A549 (cell line): ENCODE measurements at regions not wholly inside any gene's neighbourhood (a gene's known extent, or its start where the extent isn't known, plus 50 kb on each side); places are given as distances from the start of the nearest gene placed in this dataset.

Source experiments
- CBX8 ChIP-seq: fragments of 200-600 bp; sonication (generic); IDR thresholded peaks from 2 replicates; pipeline ENCODE4 v1.6.1; 2016
- CEBPB ChIP-seq, 2 experiments: fragments of >200 bp in 1 of 2; sonication (Bioruptor Twin) in 1 of 2; formaldehyde crosslinking in 1 of 2; IDR thresholded peaks; 2 replicates each; pipeline ENCODE4 v1.6.1; 2012 to 2016
- CTCF ChIP-seq: fragments of >200 bp; sonication (Bioruptor Twin); formaldehyde crosslinking; IDR thresholded peaks from 3 replicates; pipeline ENCODE4 v1.5.1; 2016
- EHMT2 ChIP-seq: fragments of 200-600 bp; sonication (generic); IDR thresholded peaks from 2 replicates; pipeline ENCODE4 v1.6.1; 2016; ENCODE audit warnings: antibody characterized with exemption, low read depth, mild to moderate bottlenecking, moderate library complexity
- EP300 ChIP-seq, 2 experiments: fragments of >200 bp; sonication (Bioruptor Twin); formaldehyde crosslinking; IDR thresholded peaks; 2 replicates in 1 of 2; 3 replicates in 1 of 2; pipeline ENCODE4 v1.6.1; 2016 to 2017
- JUNB ChIP-seq: fragments of >200 bp; sonication (Bioruptor Twin); formaldehyde crosslinking; IDR thresholded peaks from 2 replicates; pipeline ENCODE4 v1.6.1; 2016
- PBX3 ChIP-seq: IDR thresholded peaks from 2 replicates; pipeline ENCODE4 v1.6.1; 2012
- POLR2A ChIP-seq: IDR thresholded peaks from 2 replicates; pipeline ENCODE4 v1.6.1; 2012; ENCODE audit warnings: mild to moderate bottlenecking, low read length
- POLR2AphosphoS2 ChIP-seq: conservative IDR thresholded peaks from 2 replicates; pipeline ENCODE4 v1.6.1; 2012; ENCODE audit warnings: low read length, improper control_type of control experiment, inconsistent platforms
- RAD21 ChIP-seq, 2 experiments: fragments of >200 bp in 1 of 2; sonication (Bioruptor Twin) in 1 of 2; formaldehyde crosslinking in 1 of 2; IDR thresholded peaks in 1 of 2; conservative IDR thresholded peaks in 1 of 2; 2 replicates in 1 of 2; 3 replicates in 1 of 2; pipeline ENCODE4 v1.6.1; 2012 to 2018; ENCODE audit warnings: inconsistent platforms in 1 of 2
- REST ChIP-seq: fragments of 200-600 bp; sonication (generic); IDR thresholded peaks from 2 replicates; pipeline ENCODE4 v1.6.1; 2016; ENCODE audit warnings: antibody characterized with exemption, mild to moderate bottlenecking, moderate library complexity
- RNF2 ChIP-seq: fragments of 200-600 bp; sonication (generic); IDR thresholded peaks from 2 replicates; pipeline ENCODE4 v1.6.1; 2016; ENCODE audit warnings: low read depth, mild to moderate bottlenecking, antibody characterized with exemption, moderate library complexity, borderline replicate concordance

DNA sequence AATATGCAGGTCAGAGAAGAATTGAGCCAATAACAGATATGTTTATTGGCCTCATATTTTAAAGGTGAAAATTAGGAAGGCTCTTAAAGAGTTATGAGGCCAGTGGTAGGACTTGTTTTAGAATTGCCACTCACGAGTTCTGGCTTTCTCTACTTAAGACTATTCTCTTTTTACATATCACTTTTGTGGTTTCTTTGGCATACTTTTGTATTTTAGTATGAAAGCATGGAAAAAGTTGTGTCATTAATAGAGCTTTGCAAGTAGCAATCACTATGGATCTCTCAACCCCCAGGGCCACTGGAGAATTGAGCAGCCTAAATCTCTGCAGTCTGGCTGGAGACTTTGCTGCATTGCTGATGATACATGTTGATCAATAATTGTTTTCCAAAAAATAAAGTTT lies 64.6 kb upstream of the SOX21 start:
- TF ChIP-seq JUNB, result no peak
- TF ChIP-seq CBX8, result no peak
- no peak for TF ChIP-seq REST
- TF ChIP-seq CTCF, result no peak
- no peak for TF ChIP-seq RAD21 (conservative IDR thresholded peaks at IDR 0.05 in 1 of 2, IDR thresholded peaks at IDR 0.05 in 1 of 2)
- no peak for TF ChIP-seq CEBPB (IDR thresholded peaks at IDR 0.05)
- TF ChIP-seq POLR2A, result no peak
- no peak for TF ChIP-seq EHMT2
- no peak for TF ChIP-seq EP300 (IDR thresholded peaks at IDR 0.05)
- TF ChIP-seq RNF2, result no peak
- TF ChIP-seq POLR2AphosphoS2, result no peak
- TF ChIP-seq PBX3, result no peak
